GM12892 (cell line): ENCODE measurements at regions not wholly inside any gene's neighbourhood (a gene's known extent, or its start where the extent isn't known, plus 50 kb on each side); places are given as distances from the start of the nearest gene placed in this dataset.
"Not testable (repeated sequence)": the region's sequence is repeated elsewhere in the genome, so short reads cannot be mapped to it uniquely, and the experiment has no call there.

ENCODE experiments used
- POLR2A ChIP-seq: IDR thresholded peaks from 2 replicates; pipeline ENCODE4 v1.6.1; 2011; ENCODE audit warnings: low read depth, low read length, control low read depth
- POLR2AphosphoS5 ChIP-seq: IDR thresholded peaks from 2 replicates; pipeline ENCODE4 v1.6.1; 2011; ENCODE audit warnings: low read depth, low read length, control low read depth
- TAF1 ChIP-seq: IDR thresholded peaks from 2 replicates; pipeline ENCODE4 v1.6.1; 2011; ENCODE audit warnings: low read depth, mild to moderate bottlenecking, control low read depth, low read length, borderline replicate concordance

GRCh38 chr6:133812446-133812845 lies 76.5 kb upstream of the TCF21 start:
- TF ChIP-seq POLR2A, POLR2AphosphoS5, TAF1: not testable (repeated sequence)
